Stomach (tissue), 4 donors: ENCODE measurements at regions not wholly inside any gene's neighbourhood (a gene's known extent, or its start where the extent isn't known, plus 50 kb on each side); places are given as distances from the start of the nearest gene placed in this dataset.

ENCODE experiments used
- CTCF ChIP-seq, 7 experiments: fragments of 450-650 bp in 4 of 7; fragments of 200-600 bp in 3 of 7; sonication (generic) in 3 of 7; IDR thresholded peaks; one replicate each; pipeline ENCODE4 v1.5.1; 2016 to 2019; ENCODE audit warnings: antibody characterized with exemption in 7 of 7, control low read depth in 2 of 7, mild to moderate bottlenecking in 1 of 7
- POLR2AphosphoS5 ChIP-seq, 3 donors: sonication (generic); formaldehyde crosslinking; IDR thresholded peaks; one replicate each; pipeline ENCODE4 v1.6.1; 2016; ENCODE audit warnings: antibody characterized with exemption in 3 of 3

DNA sequence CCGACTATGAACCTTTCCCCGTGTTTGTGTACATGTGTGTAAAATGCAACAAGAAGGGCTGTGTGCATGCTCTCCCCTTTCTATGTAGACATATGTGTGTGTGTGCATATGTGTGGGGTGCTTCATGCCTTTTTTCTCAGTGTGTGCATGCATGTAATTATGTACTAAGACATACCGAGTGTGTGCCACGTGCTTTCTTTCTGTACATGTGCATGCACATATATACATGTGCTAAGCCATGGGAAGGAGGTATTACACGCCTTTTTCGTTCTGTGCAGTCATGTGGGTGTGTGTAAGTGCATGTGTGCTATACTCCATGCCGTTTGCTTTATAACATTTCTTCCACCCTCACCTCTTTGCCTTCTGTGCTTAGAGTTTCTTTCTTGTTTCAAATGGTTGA, 544.3 kb downstream of the TNS3 start:
- no peak for TF ChIP-seq POLR2AphosphoS5 (IDR thresholded peaks at IDR 0.05)
- TF ChIP-seq CTCF (IDR thresholded peaks at IDR 0.05), result no peak
